ENCODE measurements at regions not wholly inside any gene's neighbourhood (a gene's known extent, or its start where the extent isn't known, plus 50 kb on each side); places are given as distances from the start of the nearest gene placed in this dataset.

DNA sequence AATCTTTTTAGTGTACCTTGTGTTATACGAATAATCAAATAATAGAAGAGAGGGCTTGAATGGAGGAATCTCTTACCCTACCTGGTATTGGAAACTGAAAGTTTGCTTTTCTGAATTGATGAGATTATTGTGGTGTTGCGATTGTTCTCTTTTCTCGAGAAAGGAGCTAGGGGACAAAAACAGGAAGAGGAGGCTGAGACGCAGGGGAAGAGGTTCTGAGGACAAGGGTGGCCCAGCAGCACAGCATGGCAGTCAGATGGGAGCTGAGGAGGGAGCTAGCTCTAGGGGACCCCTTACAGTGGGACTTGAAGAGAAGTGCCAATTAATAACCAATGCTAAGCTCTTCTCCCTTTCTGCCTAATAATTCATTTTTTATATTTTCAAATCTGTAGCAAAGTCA is 183.3 kb upstream of the DMAC1 start:
- DNase-seq: no peak

DNA sequence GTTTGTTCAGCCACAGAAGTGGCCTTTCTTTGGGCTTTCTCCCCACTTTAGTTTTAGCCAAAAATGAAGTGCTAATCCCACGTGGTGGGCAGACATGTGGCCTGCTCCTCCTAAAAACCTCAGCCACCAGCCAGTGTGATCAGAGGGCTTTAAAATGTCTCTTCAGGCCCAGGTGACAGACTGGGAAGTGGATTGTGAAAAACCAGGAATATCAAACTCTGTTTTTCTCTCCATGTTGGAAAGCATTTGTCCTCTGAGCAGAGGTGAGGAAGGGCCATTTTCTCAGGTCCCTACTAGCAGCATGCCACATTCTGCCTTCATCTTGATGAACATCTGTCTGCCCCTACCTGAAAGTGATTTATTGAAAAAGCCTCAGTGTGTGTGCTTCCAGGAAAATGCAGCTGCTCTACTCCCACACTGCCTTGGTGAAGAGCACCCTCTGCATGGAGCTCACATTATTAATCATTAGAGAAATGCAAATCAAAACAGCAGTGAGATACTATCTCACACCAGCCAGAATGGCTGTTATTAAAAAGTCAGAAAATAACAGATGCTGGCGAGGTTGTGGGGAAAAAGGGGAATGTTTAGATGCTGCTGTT is 181.2 kb upstream of the DMAC1 start:
- DNase-seq: no peak

DNA sequence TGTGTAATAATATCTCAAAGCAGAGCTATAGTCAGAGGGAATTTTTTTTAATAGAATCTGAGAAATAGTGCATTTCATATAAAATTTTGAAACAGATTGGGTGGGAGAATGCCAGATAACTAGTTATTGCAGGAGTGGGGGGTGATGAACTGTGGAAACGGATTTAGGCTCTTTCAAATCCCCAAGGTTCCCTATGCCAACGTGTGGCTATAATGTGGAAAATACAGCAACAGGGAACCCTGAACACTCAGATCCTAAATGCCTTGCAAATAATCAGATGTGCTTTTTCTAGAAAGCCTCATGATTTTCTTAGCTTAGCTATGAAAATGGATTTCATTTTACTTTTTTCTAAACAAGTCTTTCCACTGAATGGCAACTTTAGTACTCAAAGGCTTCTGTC is 180.5 kb upstream of the DMAC1 start:
- DNase-seq: no peak

DNA sequence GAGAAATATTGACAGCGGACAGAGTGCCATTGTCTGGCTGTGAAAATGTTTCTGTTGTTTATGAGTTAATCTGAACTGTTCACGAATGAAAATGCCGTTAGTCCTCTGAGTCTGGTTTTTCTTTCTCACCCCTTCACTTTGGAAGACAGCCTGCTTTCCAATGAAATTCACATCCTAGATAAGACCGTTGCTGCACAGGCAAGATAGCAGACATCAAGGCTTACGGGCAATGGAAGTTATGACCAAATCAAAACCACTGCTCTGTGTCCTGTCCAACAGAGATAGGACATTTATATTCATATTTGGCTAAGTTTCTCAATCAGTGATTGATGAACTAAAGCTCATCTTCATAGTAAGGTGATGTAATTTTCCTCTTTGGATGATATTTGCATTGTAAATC is 180.0 kb upstream of the DMAC1 start:
- no peak for DNase-seq

DNA sequence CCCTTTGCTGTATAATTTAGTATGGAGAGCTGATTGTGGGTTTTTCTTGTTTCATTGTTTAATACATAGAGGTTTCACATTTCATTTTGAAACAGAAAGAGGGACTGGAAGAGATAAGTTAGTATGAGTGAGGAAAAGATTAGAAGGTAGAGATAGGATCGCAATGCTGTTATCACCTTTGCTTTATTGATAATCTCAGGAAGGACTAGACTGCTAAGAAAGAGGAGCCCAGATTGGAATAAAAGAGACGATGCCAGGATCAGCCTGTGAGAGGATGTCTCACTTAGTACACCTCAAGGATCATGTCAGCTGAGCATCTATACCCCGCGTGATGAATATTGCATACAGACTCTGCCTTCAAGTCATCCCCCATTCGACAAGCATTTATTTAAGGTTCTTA is 178.0 kb upstream of the DMAC1 start:
- no peak for DNase-seq

DNA sequence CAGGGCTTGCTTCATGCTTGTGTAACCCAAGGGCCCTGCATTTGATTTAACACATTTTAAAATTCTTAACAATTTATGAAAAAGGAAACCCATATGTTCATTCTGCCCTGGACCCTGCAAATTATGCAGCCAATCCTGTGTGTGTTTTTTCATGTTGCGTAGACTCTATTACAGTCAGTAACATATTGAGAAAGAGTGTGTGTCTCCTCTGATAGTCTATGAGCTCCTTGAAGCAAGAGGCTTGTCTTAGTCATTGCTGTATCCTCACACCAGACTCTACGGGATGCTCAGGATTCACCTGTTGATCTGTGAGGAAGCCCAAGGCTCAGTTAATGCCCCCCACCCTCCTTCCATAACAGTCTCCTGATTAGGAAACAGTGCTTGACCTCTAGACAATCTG is 177.3 kb upstream of the DMAC1 start:
- no peak for DNase-seq

DNA sequence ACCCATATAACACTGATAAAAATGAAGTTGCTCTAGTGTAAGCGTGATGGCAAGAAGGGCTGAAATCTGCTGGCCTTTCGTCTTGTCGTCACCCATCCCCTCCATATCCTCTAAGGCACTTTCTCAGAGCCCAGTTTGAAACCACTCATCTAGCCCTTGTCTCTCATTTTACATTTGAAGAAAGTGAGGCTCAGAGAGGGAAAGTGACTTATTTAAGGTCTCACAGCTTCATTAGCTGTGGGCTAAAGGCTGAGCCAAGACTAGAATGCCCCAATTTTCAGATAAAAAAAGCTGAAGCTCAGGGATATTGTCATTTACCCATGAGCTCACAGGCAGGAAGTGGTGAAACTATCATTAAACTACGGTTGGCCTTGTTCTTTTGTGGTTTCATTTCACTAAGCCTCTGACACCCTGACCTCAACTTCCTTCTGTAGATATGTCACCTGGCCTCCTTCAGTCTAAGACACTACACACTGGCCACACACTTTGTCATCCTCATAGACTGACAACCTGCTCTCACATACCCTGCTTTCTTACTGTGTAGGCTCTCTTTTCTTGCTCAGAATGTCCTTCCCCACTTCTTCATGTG is 176.7 kb upstream of the DMAC1 start:
- no peak for DNase-seq

DNA sequence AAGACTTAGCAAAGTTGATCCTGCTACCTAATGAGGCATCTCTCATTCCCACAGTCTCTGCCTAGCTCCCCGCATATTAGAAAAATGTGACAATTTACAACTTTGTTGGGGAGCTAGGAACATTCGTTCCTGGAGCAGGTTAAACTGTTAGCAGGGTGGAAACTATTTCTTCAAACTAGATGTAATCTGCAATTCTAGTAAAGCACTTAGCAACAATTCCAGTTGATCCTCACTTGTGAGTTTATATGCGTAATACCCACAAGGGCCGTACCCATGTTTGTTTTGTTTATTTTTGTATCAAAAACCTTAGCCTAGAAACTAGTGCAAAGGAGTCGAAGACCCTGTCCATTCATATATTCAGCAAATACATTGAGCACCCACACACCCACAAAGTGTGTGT is 175.8 kb upstream of the DMAC1 start:
- no peak for DNase-seq

DNA sequence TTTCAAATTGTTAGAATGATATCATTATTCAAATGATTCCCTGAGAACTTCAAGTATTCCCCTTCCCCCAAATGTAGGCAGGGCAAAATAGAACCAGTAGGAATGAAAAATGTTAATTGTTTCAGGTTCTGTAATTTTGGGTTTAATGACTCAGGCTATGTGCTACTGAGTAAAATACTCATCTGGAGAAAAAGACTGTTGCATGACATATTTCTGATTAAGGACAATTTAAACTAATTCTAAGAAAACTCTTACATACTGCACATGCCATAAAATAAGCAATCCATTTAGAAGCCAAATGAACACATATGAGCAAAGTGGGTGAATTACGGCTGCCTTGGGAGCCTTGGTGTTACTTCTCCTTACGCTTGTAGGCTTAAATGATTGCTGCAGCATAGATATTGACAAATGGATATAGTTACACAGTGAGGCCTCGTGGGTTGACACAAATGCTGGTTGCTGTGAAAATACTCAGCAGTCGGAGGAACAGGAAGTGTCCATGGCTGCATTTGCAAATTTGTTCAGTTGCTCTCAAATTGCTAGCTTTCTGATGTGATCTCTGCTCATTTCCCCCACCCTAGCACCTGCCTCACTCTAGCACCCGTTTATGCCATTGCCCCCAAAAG is 174.9 kb upstream of the DMAC1 start:
- no peak for DNase-seq

DNA sequence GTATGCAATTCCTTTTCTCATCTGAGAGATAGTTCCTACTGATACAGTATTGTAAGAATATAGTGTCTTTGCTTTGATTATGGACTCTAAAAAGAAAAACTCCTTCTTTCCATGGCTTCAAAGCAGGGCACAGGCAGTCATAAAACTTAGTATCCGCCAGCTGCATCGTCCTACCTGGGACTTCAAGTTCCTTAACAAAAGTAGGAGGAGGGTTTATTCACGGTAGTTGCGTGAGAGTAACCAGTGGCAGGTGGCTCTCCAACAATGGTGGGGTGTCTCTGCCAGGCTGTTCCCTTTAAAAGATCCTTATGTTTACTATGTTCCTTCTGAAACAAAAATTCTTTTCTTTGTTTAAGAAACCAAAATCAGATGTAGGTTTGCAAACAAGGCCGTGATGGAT is 173.5 kb upstream of the DMAC1 start:
- no peak for DNase-seq

DNA sequence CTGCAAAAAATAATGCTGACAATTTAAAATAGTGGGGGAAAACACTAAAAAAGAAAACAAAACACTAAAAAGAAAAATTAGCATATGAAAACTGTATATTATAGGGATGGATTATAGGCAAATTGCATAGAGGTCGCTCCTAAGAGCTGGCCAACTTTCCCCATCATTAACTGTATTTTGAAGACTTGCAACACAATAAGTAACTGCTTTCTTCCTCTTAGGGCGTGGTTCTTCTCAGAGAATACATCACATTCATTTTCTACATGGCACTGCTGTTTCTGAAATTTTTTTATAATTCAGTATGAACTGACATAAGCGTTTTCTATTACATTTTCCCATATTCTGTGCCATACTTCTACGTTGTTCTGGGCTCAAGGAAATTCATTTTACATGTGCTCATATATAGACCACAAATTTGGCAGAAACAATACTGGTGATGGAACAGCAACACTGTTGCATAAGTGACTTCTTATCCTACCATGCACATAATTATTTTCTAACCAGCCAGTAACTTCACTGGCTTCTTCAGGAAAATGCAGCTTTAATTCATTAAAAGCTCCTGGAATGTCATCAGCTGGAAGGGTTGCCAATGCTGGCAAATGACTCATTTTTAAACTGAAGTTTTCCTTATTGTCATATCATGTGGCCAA is 171.2 kb upstream of the DMAC1 start:
- peak; percentile 73 for DNase-seq

DNA sequence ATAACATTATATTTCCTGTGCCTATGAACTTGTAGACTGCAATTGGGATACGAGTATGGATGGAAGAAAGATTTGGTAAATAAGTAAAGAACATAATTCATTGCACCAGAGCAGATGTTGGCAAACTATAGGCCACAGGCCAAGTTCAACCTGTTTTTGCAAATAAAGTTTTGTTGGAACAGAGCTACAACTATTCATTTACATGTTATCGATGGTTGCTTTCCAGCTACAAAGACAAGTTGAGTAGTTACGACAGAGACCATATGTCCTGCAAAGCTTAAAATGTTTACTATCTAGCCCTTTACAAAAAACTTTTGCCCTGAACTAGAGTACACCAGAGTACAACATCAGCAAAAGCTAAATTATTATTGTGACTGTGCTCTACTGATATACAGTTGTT is 169.1 kb upstream of the DMAC1 start:
- DNase-seq: no peak

DNA sequence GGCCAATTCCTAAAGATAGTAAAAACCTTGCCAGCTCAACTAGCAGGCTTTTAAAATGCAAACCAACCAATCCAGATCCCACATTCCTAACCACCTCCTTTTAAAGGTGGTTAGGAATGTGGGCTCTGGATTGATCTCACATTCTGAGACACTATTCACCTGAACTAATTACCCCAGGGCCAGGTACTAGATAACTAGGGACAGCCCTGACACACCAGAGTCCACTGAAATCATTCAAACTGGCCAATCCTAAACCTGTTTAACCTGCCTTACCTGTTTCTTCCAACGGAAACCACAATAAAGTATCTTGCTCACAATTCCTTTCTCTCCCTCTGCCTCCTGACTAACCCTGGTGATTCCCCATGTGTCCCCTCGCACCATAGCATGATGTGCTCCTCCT is 168.3 kb upstream of the DMAC1 start:
- DNase-seq: no peak

DNA sequence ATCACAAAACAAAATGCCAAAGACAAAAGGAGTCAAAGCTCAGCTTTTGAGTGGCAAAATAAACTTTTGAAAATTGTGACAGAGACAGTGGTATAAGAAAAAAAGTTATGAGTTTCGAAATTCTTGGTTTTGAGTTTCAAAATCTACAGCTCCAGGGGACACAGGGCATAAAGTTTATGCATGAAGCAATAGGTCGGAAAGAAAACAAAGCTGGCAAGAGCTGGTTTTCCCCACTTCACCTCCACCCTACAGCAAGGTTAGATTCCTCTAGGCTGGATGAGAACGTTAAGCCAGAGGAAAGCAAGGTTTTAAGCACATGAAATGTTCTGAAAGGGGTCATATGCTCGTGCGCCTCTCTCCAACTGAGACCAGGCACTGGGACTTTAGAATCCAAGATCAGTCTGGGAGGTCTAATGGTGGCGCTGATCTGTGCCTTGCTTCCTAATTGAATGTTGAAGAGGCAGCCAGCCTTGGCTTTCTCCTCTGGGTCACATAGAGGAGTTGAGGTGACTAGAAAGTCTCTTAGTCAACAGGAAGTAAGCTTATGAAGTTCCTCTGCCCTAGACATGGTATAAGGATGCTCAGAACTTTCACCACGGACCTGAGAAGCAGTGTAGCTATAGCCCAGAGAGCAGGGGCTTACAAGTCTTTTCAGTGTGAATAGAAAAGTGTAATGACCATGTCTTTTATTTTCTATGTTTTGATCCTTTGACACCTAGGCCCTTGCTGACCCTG is 167.7 kb upstream of the DMAC1 start:
- DNase-seq: no peak

DNA sequence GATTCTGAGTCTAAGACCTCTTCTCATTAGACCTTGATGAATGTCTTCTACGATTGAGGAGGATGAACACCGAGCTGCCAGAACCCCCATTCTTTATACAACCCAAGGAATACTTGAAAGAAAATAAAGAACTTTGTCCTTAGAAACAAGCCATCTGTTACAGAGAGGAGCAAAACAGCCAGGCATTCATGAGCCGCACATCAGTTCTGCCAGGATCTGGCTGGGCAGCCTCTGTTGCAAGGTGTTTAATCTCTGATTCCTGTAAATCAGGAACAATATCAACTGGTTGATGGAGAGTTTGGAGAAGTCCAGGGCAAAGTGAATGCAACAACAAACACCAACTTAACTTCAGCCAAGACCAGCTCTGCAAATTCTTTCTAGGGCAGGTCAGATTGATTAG is 165.5 kb upstream of the DMAC1 start:
- no peak for DNase-seq

DNA sequence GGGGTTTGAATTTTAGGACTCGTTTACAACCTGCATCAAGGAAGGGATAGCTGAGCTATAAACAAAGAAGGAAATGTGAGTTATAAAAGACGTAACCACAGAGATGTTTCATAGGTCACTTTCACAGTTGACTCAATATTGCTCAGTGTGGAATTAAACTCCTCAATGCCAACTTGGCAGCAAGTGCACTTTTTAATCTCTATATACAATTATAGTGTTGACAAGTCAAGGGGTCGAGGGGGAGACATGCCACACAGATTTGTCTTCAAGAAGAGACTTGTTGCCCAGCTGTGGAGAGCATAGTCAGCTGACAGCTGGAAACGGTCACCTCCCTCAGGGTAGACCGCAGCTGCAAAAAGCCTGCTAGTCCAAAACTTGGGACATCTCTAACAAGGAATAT is 163.4 kb upstream of the DMAC1 start:
- no peak for DNase-seq

DNA sequence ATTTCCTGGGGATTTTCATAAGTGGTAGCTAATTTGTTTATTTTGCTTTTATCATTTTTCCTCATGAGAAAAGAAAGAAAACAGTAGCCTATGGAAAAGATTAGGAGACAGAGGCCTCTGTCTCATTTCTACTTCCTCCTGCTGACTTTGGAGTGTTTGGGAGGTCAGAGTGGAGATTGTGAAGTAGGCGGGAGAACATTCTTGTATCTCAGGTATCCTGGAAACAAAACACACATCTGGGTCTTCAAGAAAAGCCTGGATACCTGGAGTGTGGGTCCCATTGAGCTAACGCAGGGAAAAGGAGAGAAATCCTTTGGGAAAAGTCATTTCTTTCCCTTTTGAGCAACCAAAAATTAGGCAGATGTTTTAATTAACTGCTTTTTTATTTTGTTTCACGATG is 161.5 kb upstream of the DMAC1 start:
- DNase-seq: no peak

DNA sequence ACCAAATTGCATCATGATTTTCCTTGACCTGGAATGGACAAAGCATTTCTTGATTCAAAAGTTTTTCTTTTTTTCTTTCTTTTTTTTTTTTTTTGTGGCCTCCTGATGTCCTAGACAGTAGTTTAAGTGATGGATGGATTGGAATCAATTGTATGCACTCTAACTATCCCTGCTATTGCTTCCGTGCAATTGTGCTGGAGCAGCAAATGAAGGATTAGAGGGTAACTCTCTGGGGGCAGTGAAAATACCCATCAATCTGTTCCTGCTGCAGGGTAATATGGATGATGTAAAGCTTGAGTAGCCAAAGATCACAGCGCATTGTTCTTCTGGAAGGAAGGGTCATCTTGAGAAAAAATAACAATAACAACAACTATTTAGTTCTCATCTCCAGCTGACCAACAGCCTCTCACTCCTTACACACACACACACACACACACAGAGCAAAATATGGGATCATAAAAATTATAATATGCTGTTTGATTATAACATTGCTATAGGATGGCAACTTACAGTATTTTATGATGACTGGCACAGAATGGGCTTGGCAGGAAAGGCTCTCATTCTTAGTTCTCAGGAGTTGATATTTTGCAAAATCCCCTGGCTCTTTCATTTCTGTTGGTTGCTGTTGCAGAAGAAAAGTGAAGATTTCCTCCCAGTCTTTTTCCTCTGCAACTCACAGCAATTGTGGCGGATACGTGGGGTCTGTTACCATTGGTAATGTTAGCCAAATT is 160.9 kb upstream of the DMAC1 start:
- DNase-seq: no peak

DNA sequence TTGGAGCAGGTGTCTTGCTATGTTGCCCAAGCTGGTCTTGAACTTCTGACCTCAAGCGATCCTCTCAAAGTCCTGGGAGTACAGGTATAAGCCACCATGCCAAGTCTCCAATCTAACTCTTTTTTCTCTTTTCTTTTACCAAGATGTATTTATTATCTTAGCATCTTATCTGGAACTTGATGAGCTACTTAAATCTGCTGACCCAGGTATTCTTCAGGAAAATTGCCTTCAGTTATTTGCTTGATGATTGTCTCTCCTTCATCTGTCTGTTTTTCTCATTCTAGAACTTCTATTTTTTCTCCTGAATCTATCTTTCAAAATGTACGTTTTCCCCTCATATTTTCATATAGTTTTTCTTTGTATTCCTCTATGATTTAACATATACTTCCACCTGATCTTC is 158.2 kb upstream of the DMAC1 start:
- no peak for DNase-seq

DNA sequence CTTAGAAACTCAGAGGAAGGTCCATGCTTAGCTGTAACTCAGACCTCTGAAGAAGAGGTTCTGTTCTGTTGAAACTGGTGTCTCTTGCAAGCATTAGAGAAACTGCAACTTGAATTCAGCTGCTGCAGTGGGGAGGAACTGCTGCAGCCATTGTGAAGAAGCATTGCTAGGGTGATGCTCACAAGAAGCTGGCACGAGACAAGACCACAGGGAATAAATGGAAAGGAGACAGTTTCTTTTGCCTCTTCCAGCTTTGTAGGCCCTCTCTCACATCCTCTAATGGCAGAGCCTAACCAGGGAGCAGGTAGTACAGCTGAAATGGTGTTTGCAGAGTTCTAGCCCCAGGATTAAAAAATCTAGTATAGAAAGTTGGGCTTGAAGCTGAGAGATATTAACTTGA is 148.0 kb upstream of the DMAC1 start:
- no peak for DNase-seq

DNA sequence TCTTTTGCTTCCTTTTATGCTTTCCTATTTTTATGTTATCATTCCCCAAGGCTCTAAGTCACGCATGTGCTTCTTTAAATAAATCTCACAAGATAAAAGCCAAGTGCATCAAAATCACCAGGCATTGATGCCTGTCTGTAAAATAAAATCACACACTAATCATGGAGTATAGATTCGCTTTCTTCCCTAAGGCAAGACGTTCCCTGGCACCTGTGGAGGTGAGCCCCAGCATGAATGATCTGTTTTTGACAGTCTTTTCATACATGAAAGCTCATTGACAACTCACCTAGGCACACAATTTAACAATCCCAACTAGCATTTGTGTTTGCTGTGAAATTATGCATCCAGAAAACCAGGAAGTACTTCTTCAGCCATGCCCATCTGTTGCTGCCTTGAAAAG is 146.9 kb upstream of the DMAC1 start:
- DNase-seq: no peak

DNA sequence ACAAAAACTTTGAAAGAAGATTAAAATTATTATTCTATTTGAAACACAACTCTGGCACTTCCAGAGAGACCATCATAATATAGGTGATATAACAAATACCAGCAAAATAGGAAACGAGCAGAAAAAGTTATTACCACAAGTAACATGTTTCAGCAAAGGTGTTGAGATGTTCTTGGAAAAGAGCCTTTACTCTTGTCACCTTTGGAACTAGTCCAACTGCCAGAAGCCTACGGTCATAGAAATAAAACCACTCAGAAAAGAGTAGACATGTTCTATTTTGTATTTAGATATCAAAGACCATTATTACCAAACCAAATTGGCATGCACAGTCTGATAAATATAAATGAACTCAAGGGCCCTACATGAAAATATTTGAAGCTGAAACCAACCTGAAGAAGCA is 145.0 kb upstream of the DMAC1 start:
- DNase-seq: no peak

Data from fibroblast of skin of abdomen (primary cell).